ENCODE measurements at regions not wholly inside any gene's neighbourhood (a gene's known extent, or its start where the extent isn't known, plus 50 kb on each side); places are given as distances from the start of the nearest gene placed in this dataset.

GRCh38 chr3:45313743-45314403 lies 74.5 kb upstream of the LARS2 start:
- dilution Hi-C loops (cut with MboI; ENCODE audit: extremely low pct_ligation_motif_present, low sequenced_read_pairs) (no loop called here), intact Hi-C loops (cut with micrococcal nuclease) (no loop called here)
- H3K36me3 ChIP-seq (ENCODE audit: control insufficient read depth in 2 of 2, extremely low read depth in 1 of 2, insufficient read depth in 2 of 2, low read length in 2 of 2), result no peaks in the 10 kb centered on the region
- peaks cover 14 to 18% of the 10 kb centered on the region in 2 experiments for H3K27me3 ChIP-seq (ENCODE audit: control insufficient read depth in 2 of 2, insufficient read depth in 2 of 2, low read length in 2 of 2)
- no peak overlapping the region for H3K27ac ChIP-seq (ENCODE audit: insufficient read depth, low read depth, low read length)
- H3K4me1 ChIP-seq (ENCODE audit: control insufficient read depth, extremely low read depth, insufficient read depth, low read length), result no peaks in the 10 kb centered on the region
- no peak overlapping the region for H3K4me2 ChIP-seq (ENCODE audit: insufficient read depth, low read length)
- BruUV-seq (replicated peaks), result no TSS peak
- no peak overlapping the region for H3K4me3 ChIP-seq (replicated peaks in 1 of 3; ENCODE audit: insufficient read depth in 1 of 3, low read depth in 1 of 3, low read length in 3 of 3)
- no peaks in the 10 kb centered on the region for H3K9me1 ChIP-seq (replicated peaks; ENCODE audit: control insufficient read depth, extremely low read depth, insufficient read depth, low read length)
- no peaks in the 10 kb centered on the region for H3K79me2 ChIP-seq (ENCODE audit: control insufficient read depth, insufficient read depth, low read length)
- no peak for TF ChIP-seq CTCF (IDR thresholded peaks at IDR 0.05; ENCODE audit: extremely low read depth in 1 of 2, insufficient read depth in 1 of 2, low read depth in 1 of 2, low read length in 2 of 2)
- no peak for TF ChIP-seq POLR2A (IDR thresholded peaks at IDR 0.05; ENCODE audit: low read depth, low read length)
- no peak for TF ChIP-seq MYC (IDR thresholded peaks at IDR 0.05; ENCODE audit: low read depth, low read length)
- no peak for TF ChIP-seq POLR2AphosphoS5 (IDR thresholded peaks at IDR 0.05; ENCODE audit: insufficient read depth, low read depth, low read length)
- no peak for TF ChIP-seq MAX (IDR thresholded peaks at IDR 0.05; ENCODE audit: insufficient read depth, insufficient read length)
- TF ChIP-seq FOS (IDR thresholded peaks at IDR 0.05; ENCODE audit: borderline replicate concordance, insufficient read depth, low read length), result no peak
- no peak for TF ChIP-seq GATA2 (IDR thresholded peaks at IDR 0.05; ENCODE audit: insufficient read depth, insufficient read length, low read depth, low read length)
- TF ChIP-seq JUN (IDR thresholded peaks at IDR 0.05; ENCODE audit: borderline replicate concordance, insufficient read depth, insufficient read length, low read depth), result no peak
- no peak for TF ChIP-seq EZH2 (IDR thresholded peaks at IDR 0.05; ENCODE audit: borderline replicate concordance, low read depth, low read length, severe bottlenecking)
- no peaks in the 10 kb centered on the region for H3K9me3 ChIP-seq (replicated peaks; ENCODE audit: control insufficient read depth, insufficient read depth, low read length)
- no peak overlapping the region for H3K9ac ChIP-seq (replicated peaks; ENCODE audit: extremely low read depth, insufficient read depth, low read length)
- POLR2A ChIA-PET, result no interaction called here
- CTCF ChIA-PET, result no interaction called here
- DNase-seq (ENCODE audit: low read depth, low spot score) (no peak), FAIRE-seq (no peak)
- H2AFZ ChIP-seq (ENCODE audit: low read depth, low read length), result no peak overlapping the region
- no peaks in the 10 kb centered on the region for H4K20me1 ChIP-seq (replicated peaks; ENCODE audit: control insufficient read depth, extremely low read depth, insufficient read depth, low read length)
